ACC112 (cell line): ENCODE measurements at regions not wholly inside any gene's neighbourhood (a gene's known extent, or its start where the extent isn't known, plus 50 kb on each side); places are given as distances from the start of the nearest gene placed in this dataset.
A peak's percentile ranks its signal among the peaks of the same experiment; 100 is the strongest.

Source experiments
- H2AFZ ChIP-seq: fragments of 200-600 bp; sonication (generic); one replicate; pipeline ENCODE4 v1.6.0; 2017; ENCODE audit warnings: antibody characterized with exemption, low read length; ENCODE audit not compliant: unreplicated experiment
- H3K27ac ChIP-seq: fragments of 200-600 bp; sonication (generic); 2 replicates; pipeline ENCODE4 v1.5.1; 2014; ENCODE audit warnings: low read depth, mild to moderate bottlenecking, antibody characterized with exemption, low read length, moderate library complexity
- H3K27me3 ChIP-seq: fragments of 200-600 bp; sonication (generic); 2 replicates; pipeline ENCODE4 v1.6.1; 2014; ENCODE audit warnings: mild to moderate bottlenecking, antibody characterized with exemption, low read length, moderate library complexity, mixed read lengths; ENCODE audit not compliant: insufficient read depth
- H3K36me3 ChIP-seq: fragments of 200-600 bp; sonication (generic); 2 replicates; pipeline ENCODE4 v1.6.1; 2016; ENCODE audit warnings: mild to moderate bottlenecking, antibody characterized with exemption, low read length, moderate library complexity, mixed read lengths; ENCODE audit not compliant: insufficient read depth
- H3K4me1 ChIP-seq: fragments of 200-600 bp; sonication (generic); one replicate; pipeline ENCODE4 v1.6.1; 2016; ENCODE audit warnings: low read length, mixed read lengths; ENCODE audit not compliant: insufficient read depth, unreplicated experiment, control insufficient read depth
- H3K4me3 ChIP-seq: fragments of 200-600 bp; sonication (generic); 2 replicates; pipeline ENCODE4 v1.5.1; 2014; ENCODE audit warnings: mild to moderate bottlenecking, low read depth, low read length
- H3K79me2 ChIP-seq: fragments of 200-600 bp; sonication (generic); one replicate; pipeline ENCODE4 v1.6.0; 2016; ENCODE audit warnings: low read length; ENCODE audit not compliant: control insufficient read depth, unreplicated experiment, insufficient read depth

DNA sequence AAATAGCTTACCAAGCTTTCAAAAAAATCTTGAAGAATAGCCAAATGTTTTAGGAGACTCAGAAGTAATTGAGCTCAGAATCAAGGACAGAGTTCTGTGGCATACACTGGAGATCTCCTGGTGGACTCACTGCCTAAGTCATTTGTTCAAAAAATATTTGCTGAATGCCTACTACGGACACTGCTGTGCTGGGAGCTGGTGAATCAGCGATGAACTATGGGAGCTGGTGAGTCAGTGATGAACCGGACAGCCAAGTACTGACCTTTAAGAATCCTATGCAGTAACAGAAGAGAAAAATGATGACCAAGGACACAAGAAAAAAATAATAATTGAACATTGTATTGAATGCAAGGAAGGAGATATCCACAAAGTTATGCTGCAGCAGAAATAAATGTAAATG, 717.9 kb upstream of the CXADR start:
- no peak overlapping the region for H3K4me3 ChIP-seq
- H3K27me3 ChIP-seq: no peaks in the 10 kb centered on the region
- H3K79me2 ChIP-seq: no peaks in the 10 kb centered on the region
- H3K4me1 ChIP-seq: peaks cover 15% of the 10 kb centered on the region
- H2AFZ ChIP-seq: peak overlapping the region; percentile 11
- H3K36me3 ChIP-seq: no peaks in the 10 kb centered on the region
- H3K27ac ChIP-seq: peak overlapping the region; percentile 51

- H3K27ac ChIP-seq: no peak overlapping the region
- H2AFZ ChIP-seq: no peak overlapping the region
- no peaks in the 10 kb centered on the region for H3K27me3 ChIP-seq
- H3K79me2 ChIP-seq: no peaks in the 10 kb centered on the region
- no peaks in the 10 kb centered on the region for H3K36me3 ChIP-seq
- no peak overlapping the region for H3K4me3 ChIP-seq
- H3K4me1 ChIP-seq: peaks cover 15% of the 10 kb centered on the region
Observed at GRCh38 chr21:16796776-16797175, 716.1 kb upstream of the CXADR start.

DNA sequence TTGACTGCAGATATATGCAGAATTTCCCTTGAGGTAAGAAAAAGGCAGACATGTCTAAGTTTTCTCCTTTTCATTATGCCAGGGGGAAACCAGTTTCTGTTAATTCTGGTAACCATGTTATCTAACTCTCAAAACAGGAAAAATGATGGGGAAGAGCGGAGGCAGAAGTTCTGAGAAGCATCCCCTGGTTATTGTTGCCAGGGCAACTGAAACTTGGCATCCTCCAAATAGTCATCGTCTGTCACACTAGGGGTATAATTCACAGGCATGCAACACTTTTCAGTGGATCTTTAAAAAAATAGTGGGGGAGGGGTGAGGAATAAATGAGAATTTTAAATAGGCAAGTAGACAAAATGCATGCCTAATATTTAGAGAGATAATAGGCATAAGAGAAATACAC, 715.3 kb upstream of the CXADR start:
- no peaks in the 10 kb centered on the region for H3K79me2 ChIP-seq
- H3K36me3 ChIP-seq: no peaks in the 10 kb centered on the region

GRCh38 chr21:16797966-16798365, 714.9 kb upstream of the CXADR start:
- no peaks in the 10 kb centered on the region for H3K79me2 ChIP-seq
- H3K27me3 ChIP-seq: no peaks in the 10 kb centered on the region
- no peak overlapping the region for H3K4me3 ChIP-seq
- H3K27ac ChIP-seq: no peak overlapping the region
- H2AFZ ChIP-seq: no peak overlapping the region
- no peaks in the 10 kb centered on the region for H3K36me3 ChIP-seq
- peaks cover 15% of the 10 kb centered on the region for H3K4me1 ChIP-seq

More for the DNA sequence above, 715.3 kb upstream of the CXADR start:
- H2AFZ ChIP-seq: no peak overlapping the region
- H3K27ac ChIP-seq: no peak overlapping the region
- peaks cover 15% of the 10 kb centered on the region for H3K4me1 ChIP-seq
- H3K27me3 ChIP-seq: no peaks in the 10 kb centered on the region
- no peak overlapping the region for H3K4me3 ChIP-seq

DNA sequence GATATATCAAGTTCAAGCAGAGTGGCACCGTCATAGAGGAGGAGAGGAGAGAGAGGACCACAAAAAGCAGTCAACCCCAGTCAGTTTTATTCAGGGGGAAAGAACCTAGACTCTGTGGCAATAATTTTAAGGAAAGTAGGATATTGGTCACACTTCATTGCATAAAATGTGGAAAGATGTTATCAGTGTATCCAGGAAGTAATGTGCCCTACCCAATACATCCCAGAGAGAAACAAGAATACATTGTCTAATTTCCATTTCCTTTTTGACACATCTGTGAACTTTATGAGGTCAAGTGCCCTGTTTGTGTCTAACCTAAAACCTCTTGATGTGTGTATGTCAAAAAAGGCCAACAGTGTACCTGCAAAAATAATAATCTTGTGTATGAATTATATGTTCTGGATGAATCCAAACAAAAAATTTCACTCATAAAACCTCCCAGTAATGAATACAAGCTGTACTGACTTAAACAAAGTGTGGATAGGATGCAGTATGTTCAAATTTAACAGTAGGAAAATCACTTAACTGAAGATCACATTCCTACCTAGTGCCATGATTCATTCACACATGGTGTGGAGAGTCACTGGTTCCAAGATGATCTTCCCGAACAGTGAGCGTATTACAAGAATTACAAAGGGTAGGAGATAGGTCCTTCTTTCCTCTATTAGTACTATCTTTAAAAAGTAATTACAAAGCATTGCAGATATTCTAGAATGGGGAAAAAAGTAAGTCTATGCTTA, 712.1 kb upstream of the CXADR start:
- Histone ChIP-seq H3K4me3 (no peak overlapping the region), H3K27ac (no peak overlapping the region), H2AFZ (no peak overlapping the region), H3K27me3 (no peaks in the 10 kb centered on the region), H3K79me2 (no peaks in the 10 kb centered on the region), H3K36me3 (peaks cover 4% of the 10 kb centered on the region; the same call in 1 of the 2 replicates), H3K4me1 (peaks cover under 1% of the 10 kb centered on the region)

GRCh38 chr21:16811011-16811410, 701.8 kb upstream of the CXADR start:
- no peaks in the 10 kb centered on the region for H3K79me2 ChIP-seq
- no peak overlapping the region for H3K4me3 ChIP-seq
- no peak overlapping the region for H2AFZ ChIP-seq
- H3K36me3 ChIP-seq: no peaks in the 10 kb centered on the region
- no peaks in the 10 kb centered on the region for H3K27me3 ChIP-seq
- no peaks in the 10 kb centered on the region for H3K4me1 ChIP-seq
- no peak overlapping the region for H3K27ac ChIP-seq

DNA sequence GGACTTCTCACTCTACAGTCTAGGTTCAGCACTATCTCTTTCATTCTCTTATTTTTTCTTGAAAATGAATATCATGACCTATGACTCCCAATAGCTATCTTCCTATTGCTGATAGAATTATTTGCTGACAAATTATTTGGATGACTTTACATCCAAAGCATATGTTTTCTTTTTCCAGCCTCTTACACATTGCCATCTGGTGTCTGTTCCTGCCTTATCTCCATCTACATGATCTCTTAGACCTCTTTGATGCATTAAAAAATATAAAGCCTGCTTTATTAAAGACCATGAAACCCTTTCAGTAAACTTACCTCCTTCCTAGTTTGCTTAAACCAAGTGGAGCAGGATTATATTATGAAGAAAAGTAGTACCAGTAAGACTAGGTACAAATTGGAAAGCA, 700.9 kb upstream of the CXADR start:
- Histone ChIP-seq H3K36me3 (no peaks in the 10 kb centered on the region), H3K27me3 (no peaks in the 10 kb centered on the region), H3K79me2 (no peaks in the 10 kb centered on the region), H2AFZ (no peak overlapping the region), H3K27ac (no peak overlapping the region), H3K4me1 (no peaks in the 10 kb centered on the region), H3K4me3 (no peak overlapping the region)

DNA sequence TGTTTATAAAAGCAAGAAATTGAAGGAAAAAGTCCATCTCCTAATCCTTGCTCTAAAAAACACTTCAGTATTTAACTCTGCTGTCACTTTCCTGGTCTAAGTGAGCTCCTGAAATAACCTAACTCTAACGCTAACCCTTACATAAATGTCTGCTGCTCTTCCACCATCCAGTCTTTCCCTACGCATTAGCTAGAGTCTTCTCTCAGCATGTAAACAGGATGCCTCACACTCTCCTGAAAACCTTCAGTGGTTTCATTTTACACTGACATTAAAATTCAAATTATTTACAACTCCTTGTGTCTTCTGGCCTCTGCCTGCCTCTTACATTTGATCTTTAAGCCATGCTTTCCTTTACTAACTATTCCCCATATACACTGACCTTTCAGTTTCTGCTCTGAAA, 697.6 kb upstream of the CXADR start:
- H3K36me3 ChIP-seq: no peaks in the 10 kb centered on the region
- H3K27ac ChIP-seq: no peak overlapping the region
- H3K27me3 ChIP-seq: no peaks in the 10 kb centered on the region
- H2AFZ ChIP-seq: peak overlapping the region; percentile 62
- no peaks in the 10 kb centered on the region for H3K4me1 ChIP-seq
- H3K4me3 ChIP-seq: no peak overlapping the region
- no peaks in the 10 kb centered on the region for H3K79me2 ChIP-seq

DNA sequence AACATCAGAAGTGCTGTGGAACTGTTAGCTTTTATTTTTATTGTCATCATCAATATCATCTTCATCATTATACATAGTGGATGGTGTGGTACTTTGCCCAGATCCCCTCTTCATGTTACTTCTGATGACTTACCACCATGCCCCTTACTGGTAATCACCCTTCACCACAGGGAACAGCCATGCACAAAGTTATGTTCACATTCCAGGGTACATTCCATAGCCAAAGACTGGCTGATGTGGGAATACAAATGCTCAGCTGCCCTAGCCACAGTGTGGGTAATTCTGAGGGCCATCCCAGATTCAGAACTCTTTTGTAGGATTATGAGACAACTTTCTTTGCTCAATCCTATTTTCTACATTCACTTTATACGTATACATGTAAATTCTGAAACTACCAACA, 691.3 kb upstream of the CXADR start:
- Histone ChIP-seq H2AFZ (no peak overlapping the region), H3K36me3 (no peaks in the 10 kb centered on the region), H3K27me3 (no peaks in the 10 kb centered on the region), H3K4me3 (no peak overlapping the region), H3K4me1 (no peaks in the 10 kb centered on the region), H3K79me2 (no peaks in the 10 kb centered on the region), H3K27ac (no peak overlapping the region)

- Histone ChIP-seq H3K27ac (no peak overlapping the region), H3K27me3 (no peaks in the 10 kb centered on the region), H3K36me3 (no peaks in the 10 kb centered on the region), H2AFZ (no peak overlapping the region), H3K79me2 (no peaks in the 10 kb centered on the region), H3K4me1 (no peaks in the 10 kb centered on the region), H3K4me3 (no peak overlapping the region)
Observed at GRCh38 chr21:16829532-16829931, 683.3 kb upstream of the CXADR start.

DNA sequence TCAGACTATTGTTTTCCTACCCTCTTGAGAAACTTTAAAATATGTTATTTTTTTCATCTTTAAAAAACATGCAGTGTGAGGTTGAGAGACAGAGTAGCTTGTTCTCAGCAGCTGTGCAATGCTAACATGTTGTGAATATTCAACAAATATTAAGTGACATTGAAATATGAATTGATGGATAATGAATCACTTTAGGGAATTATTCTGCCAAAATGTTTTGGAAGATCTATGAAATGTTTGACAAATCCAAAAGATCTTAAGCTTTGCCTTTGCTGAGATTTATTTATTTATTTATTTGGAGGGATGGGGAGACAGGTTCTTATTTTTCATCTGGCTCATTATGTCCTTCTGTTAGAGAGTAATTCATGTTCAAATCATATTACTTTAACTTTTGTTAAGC, 680.1 kb upstream of the CXADR start:
- Histone ChIP-seq H3K4me3 (no peak overlapping the region), H2AFZ (no peak overlapping the region), H3K79me2 (no peaks in the 10 kb centered on the region), H3K27me3 (no peaks in the 10 kb centered on the region), H3K27ac (no peak overlapping the region), H3K4me1 (peaks cover 10% of the 10 kb centered on the region), H3K36me3 (no peaks in the 10 kb centered on the region)
